GM23338 (cell line): ENCODE measurements at regions not wholly inside any gene's neighbourhood (a gene's known extent, or its start where the extent isn't known, plus 50 kb on each side); places are given as distances from the start of the nearest gene placed in this dataset.

Experiments
- ATAC-seq: fragments of 200-7000 bp; cut with Tn5 transposase; 3 replicates; pipeline ENCODE4 v1.9.1; 2020
- DNase-seq: peaks from one replicate; pipeline ENCODE4 v3.0.0-alpha.2; 2015; ENCODE audit warnings: low spot score
- H2AFZ ChIP-seq: fragments of 200-600 bp; sonication (generic); 2 replicates; pipeline ENCODE4 v1.8.0; 2016; ENCODE audit warnings: antibody characterized with exemption, mild to moderate bottlenecking, moderate library complexity
- H3F3A ChIP-seq: fragments of 200-600 bp; sonication (generic); replicated peaks from 2 replicates; pipeline ENCODE4 v1.8.0; 2017; ENCODE audit warnings: antibody characterized with exemption, mixed run types, low read depth
- H3K27ac ChIP-seq: fragments of 200-600 bp; sonication (generic); 2 replicates; pipeline ENCODE4 v1.6.1; 2016; ENCODE audit warnings: low read depth
- H3K27me3 ChIP-seq: fragments of 200-600 bp; sonication (generic); 2 replicates; pipeline ENCODE4 v1.8.0; 2016; ENCODE audit warnings: mild to moderate bottlenecking, mixed run types, moderate library complexity; ENCODE audit not compliant: insufficient read depth
- H3K36me3 ChIP-seq: fragments of 200-600 bp; sonication (generic); 2 replicates; pipeline ENCODE4 v1.8.0; 2016; ENCODE audit warnings: mild to moderate bottlenecking; ENCODE audit not compliant: insufficient read depth
- H3K4me1 ChIP-seq: fragments of 200-600 bp; sonication (generic); 2 replicates; pipeline ENCODE4 v1.8.0; 2016; ENCODE audit warnings: mild to moderate bottlenecking, moderate library complexity; ENCODE audit not compliant: insufficient read depth
- H3K4me2 ChIP-seq: fragments of 200-600 bp; sonication (generic); 2 replicates; pipeline ENCODE4 v1.7.1; 2017; ENCODE audit warnings: mixed run types
- H3K4me3 ChIP-seq: fragments of 200-600 bp; sonication (generic); 2 replicates; pipeline ENCODE4 v1.6.1; 2016; ENCODE audit warnings: mixed run types
- H3K79me2 ChIP-seq: fragments of 200-600 bp; sonication (generic); replicated peaks from 2 replicates; pipeline ENCODE4 v1.8.0; 2017; ENCODE audit warnings: mild to moderate bottlenecking; ENCODE audit not compliant: insufficient read depth
- H3K9me2 ChIP-seq: fragments of 200-600 bp; sonication (generic); 2 replicates; pipeline ENCODE4 v1.8.0; 2017; ENCODE audit not compliant: insufficient read depth
- H4K20me1 ChIP-seq: fragments of 200-600 bp; sonication (generic); replicated peaks from 2 replicates; pipeline ENCODE4 v1.8.0; 2017; ENCODE audit warnings: mild to moderate bottlenecking; ENCODE audit not compliant: insufficient read depth
- H3K27ac Mint-ChIP-seq: 2 replicates; pipeline ENCODE4 v1.8.0; 2020; ENCODE audit warnings: inconsistent platforms, mild to moderate bottlenecking, moderate library complexity, mixed read lengths
- H3K27me3 Mint-ChIP-seq: 3 replicates; pipeline ENCODE4 v1.8.0; 2022; ENCODE audit warnings: low read depth, mild to moderate bottlenecking, moderate library complexity, mixed read lengths, inconsistent platforms; ENCODE audit not compliant: insufficient read depth, poor library complexity
- H3K36me3 Mint-ChIP-seq: 3 replicates; pipeline ENCODE4 v1.8.0; 2021; ENCODE audit warnings: low read depth, mild to moderate bottlenecking, inconsistent platforms, moderate library complexity, mixed read lengths
- H3K4me1 Mint-ChIP-seq: 3 replicates; pipeline ENCODE4 v1.8.0; 2020; ENCODE audit warnings: mild to moderate bottlenecking, inconsistent platforms, mixed read lengths
- H3K4me3 Mint-ChIP-seq: 3 replicates; pipeline ENCODE4 v1.8.0; 2021; ENCODE audit warnings: moderate library complexity, mild to moderate bottlenecking, inconsistent platforms, mixed read lengths
- H3K9me3 Mint-ChIP-seq: 3 replicates; pipeline ENCODE4 v1.8.0; 2020; ENCODE audit warnings: moderate library complexity, mild to moderate bottlenecking, inconsistent platforms, mixed read lengths
- CREB1 ChIP-seq: fragments of 250-450 bp; sonication (Bioruptor Pico); IDR thresholded peaks from 2 replicates; pipeline ENCODE4 v1.5.0; 2020; ENCODE audit warnings: low read depth, mild to moderate bottlenecking, moderate library complexity
- CTCF ChIP-seq, 2 experiments: fragments of 200-600 bp in 1 of 2; sonication (generic) in 1 of 2; conservative IDR thresholded peaks; 2 replicates each; pipeline versions ENCODE4 v1.5.1 to v1.6.1; 2016 to 2017; ENCODE audit warnings: antibody characterized with exemption in 2 of 2, low read depth in 2 of 2, mild to moderate bottlenecking in 2 of 2, moderate library complexity in 1 of 2
- ETS1 ChIP-seq: IDR thresholded peaks from 2 replicates; pipeline ENCODE4 v1.6.1; 2016; ENCODE audit warnings: antibody characterized with exemption
- EZH2phosphoT487 ChIP-seq: fragments of 200-600 bp; sonication (generic); IDR thresholded peaks from one replicate; pipeline ENCODE4 v1.8.1; 2018; ENCODE audit warnings: antibody characterized with exemption; ENCODE audit not compliant: unreplicated experiment
- NANOG ChIP-seq: IDR thresholded peaks from 2 replicates; pipeline ENCODE4 v1.6.1; 2016; ENCODE audit warnings: antibody characterized with exemption, borderline replicate concordance
- POLR2AphosphoS5 ChIP-seq: IDR thresholded peaks from 2 replicates; pipeline ENCODE4 v1.6.1; 2016; ENCODE audit warnings: antibody characterized with exemption, low read depth
- REST ChIP-seq: IDR thresholded peaks from one replicate; pipeline ENCODE4 v1.6.1; 2018; ENCODE audit warnings: antibody characterized with exemption; ENCODE audit not compliant: unreplicated experiment
- STAT1 ChIP-seq: IDR thresholded peaks from one replicate; pipeline ENCODE4 v1.6.1; 2016; ENCODE audit warnings: antibody characterized with exemption; ENCODE audit not compliant: unreplicated experiment
- ZNF114 ChIP-seq: fragments of 250-450 bp; sonication (Bioruptor Pico); IDR thresholded peaks from 2 replicates; pipeline ENCODE4 v1.5.0; 2020; ENCODE audit warnings: mild to moderate bottlenecking, moderate library complexity
- ZNF331 ChIP-seq: fragments of 250-450 bp; sonication (Bioruptor Pico); IDR thresholded peaks from 2 replicates; pipeline ENCODE4 v1.5.0; 2020; ENCODE audit warnings: low read depth, mild to moderate bottlenecking, moderate library complexity
- ZNF462 ChIP-seq: fragments of 250-450 bp; sonication (Bioruptor Pico); IDR thresholded peaks from 2 replicates; pipeline ENCODE4 v1.5.0; 2020; ENCODE audit warnings: mild to moderate bottlenecking, moderate library complexity

GRCh38 chr10:4720463-4720862 is 105.5 kb upstream of the AKR1E2 start:
- no peaks in the 10 kb centered on the region for H3K4me1 ChIP-seq
- no peaks in the 10 kb centered on the region for H4K20me1 ChIP-seq
- H3K27me3 Mint-ChIP-seq: no peaks in the 10 kb centered on the region
- H3K4me3 Mint-ChIP-seq: no peak overlapping the region
- TF ChIP-seq ETS1 (no peak), ZNF462 (CRISPR knock-in tag) (no peak), NANOG (no peak), ZNF114 (CRISPR knock-in tag) (no peak), ZNF331 (CRISPR knock-in tag) (no peak), POLR2AphosphoS5 (no peak), STAT1 (no peak), REST (no peak), CREB1 (CRISPR knock-in tag) (no peak), EZH2phosphoT487 (no peak), CTCF (conservative IDR thresholded peaks at IDR 0.05; ENCODE audit: low read depth in 2 of 2) (no peak)
- no peaks in the 10 kb centered on the region for H3K9me2 ChIP-seq
- no peaks in the 10 kb centered on the region for H3F3A ChIP-seq
- no peak overlapping the region for H3K27ac Mint-ChIP-seq
- no peaks in the 10 kb centered on the region for H3K79me2 ChIP-seq
- no peaks in the 10 kb centered on the region for H3K36me3 Mint-ChIP-seq
- H3K4me2 ChIP-seq: no peak overlapping the region
- H3K36me3 ChIP-seq: no peaks in the 10 kb centered on the region
- ATAC-seq: no peak
- H3K27ac ChIP-seq: no peak overlapping the region
- H3K27me3 ChIP-seq: no peaks in the 10 kb centered on the region
- DNase-seq: no peak
- peaks cover 7% of the 10 kb centered on the region; the same call in 2 of the 3 replicates for H3K4me1 Mint-ChIP-seq
- H3K4me3 ChIP-seq: no peak overlapping the region
- no peak overlapping the region for H2AFZ ChIP-seq
- H3K9me3 Mint-ChIP-seq: no peaks in the 10 kb centered on the region
